HUES64 (cell line): ENCODE measurements at regions not wholly inside any gene's neighbourhood (a gene's known extent, or its start where the extent isn't known, plus 50 kb on each side); places are given as distances from the start of the nearest gene placed in this dataset.

Experiments used
- H3K27ac ChIP-seq: 2 replicates; pipeline ENCODE4 v1.7.0; 2013; ENCODE audit warnings: low read depth, low read length, inconsistent platforms
- H3K27me3 ChIP-seq: 2 replicates; pipeline ENCODE4 v1.6.1; 2013; ENCODE audit warnings: mild to moderate bottlenecking, low read length; ENCODE audit not compliant: insufficient read depth
- H3K36me3 ChIP-seq: 2 replicates; pipeline ENCODE4 v1.6.1; 2013; ENCODE audit warnings: mild to moderate bottlenecking, low read length; ENCODE audit not compliant: insufficient read depth
- H3K4me1 ChIP-seq: 2 replicates; pipeline ENCODE4 v1.6.1; 2013; ENCODE audit warnings: mild to moderate bottlenecking, low read length, moderate library complexity; ENCODE audit not compliant: insufficient read depth
- H3K4me3 ChIP-seq: 2 replicates; pipeline ENCODE4 v1.5.1; 2013; ENCODE audit warnings: mild to moderate bottlenecking, low read length, moderate library complexity
- H3K9ac ChIP-seq: 2 replicates; pipeline ENCODE4 v1.6.1; 2013; ENCODE audit warnings: mild to moderate bottlenecking, low read depth, low read length
- H3K9me3 ChIP-seq: 2 replicates; pipeline ENCODE4 v1.6.1; 2013; ENCODE audit warnings: low read depth, low read length; ENCODE audit not compliant: insufficient read depth
- WGBS: fragments of 150-250, 120-280 bp; methylation state at CpG from one replicate; pipeline ENCODE4 v1.1.7; 2013; ENCODE audit warnings: missing lambda C conversion rate; 5-methylcytosine and 5-hydroxymethylcytosine counted together

DNA sequence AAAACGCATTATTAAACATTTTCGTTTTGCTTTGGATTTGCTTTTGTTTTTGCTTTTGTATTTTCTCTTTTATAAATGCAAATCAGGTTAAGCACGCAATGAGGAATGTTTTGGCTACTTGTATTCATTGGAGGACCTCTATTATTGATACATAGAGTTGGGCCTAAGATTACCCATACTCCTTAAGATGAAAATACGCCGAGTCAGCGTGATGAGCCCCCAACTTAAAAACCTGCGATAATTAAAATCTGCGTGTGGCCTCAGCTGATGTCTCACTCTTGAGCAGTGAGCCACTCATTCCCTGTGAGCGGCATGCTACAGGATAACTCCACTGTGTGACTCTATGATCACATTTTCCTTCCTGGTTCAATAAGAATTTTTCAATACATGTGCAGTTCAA is 518.3 kb downstream of the IRX1 start:
- no peaks in the 10 kb centered on the region for H3K36me3 ChIP-seq
- H3K27me3 ChIP-seq: no peaks in the 10 kb centered on the region
- no peak overlapping the region for H3K9ac ChIP-seq
- H3K4me1 ChIP-seq: no peaks in the 10 kb centered on the region
- WGBS: 97% methylated on average over 8 of the region's 9 CpGs
- H3K9me3 ChIP-seq: no peaks in the 10 kb centered on the region
- no peak overlapping the region for H3K27ac ChIP-seq
- H3K4me3 ChIP-seq: no peak overlapping the region

DNA sequence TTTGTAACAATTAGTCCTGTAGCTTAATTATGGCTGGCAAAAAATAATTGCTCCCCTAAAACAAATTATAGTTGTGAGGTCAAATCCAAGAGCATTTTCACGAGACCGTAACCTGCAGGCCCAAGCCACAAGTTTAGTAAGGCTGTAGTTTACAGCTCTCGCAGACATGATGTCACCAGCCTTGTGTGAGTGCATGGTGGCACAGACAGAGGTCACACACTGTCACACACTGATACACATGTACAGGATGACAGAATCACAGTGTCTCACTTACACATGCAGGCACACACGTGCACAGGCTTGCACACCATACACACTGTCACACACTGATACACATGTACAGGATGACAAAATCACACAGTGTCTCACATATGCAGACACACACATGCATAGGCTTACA is 518.8 kb downstream of the IRX1 start:
- Histone ChIP-seq H3K27ac (no peak overlapping the region), H3K9ac (no peak overlapping the region), H3K9me3 (no peaks in the 10 kb centered on the region), H3K4me3 (no peak overlapping the region), H3K36me3 (no peaks in the 10 kb centered on the region), H3K27me3 (no peaks in the 10 kb centered on the region), H3K4me1 (no peaks in the 10 kb centered on the region)
- 97% methylated on average over 4 of the region's 4 CpGs for WGBS

GRCh38 chr5:4116834-4117233 is 521.2 kb downstream of the IRX1 start:
- Histone ChIP-seq H3K9me3 (no peaks in the 10 kb centered on the region), H3K4me3 (no peak overlapping the region), H3K4me1 (no peaks in the 10 kb centered on the region), H3K36me3 (no peaks in the 10 kb centered on the region), H3K9ac (no peak overlapping the region), H3K27ac (no peak overlapping the region), H3K27me3 (no peaks in the 10 kb centered on the region)
- WGBS: 93% methylated on average over 3 of the region's 3 CpGs

- Histone ChIP-seq H3K4me3 (no peak overlapping the region), H3K4me1 (no peaks in the 10 kb centered on the region; the same call in 1 of the 2 replicates), H3K36me3 (no peaks in the 10 kb centered on the region), H3K27ac (no peak overlapping the region), H3K9me3 (no peaks in the 10 kb centered on the region), H3K27me3 (no peaks in the 10 kb centered on the region), H3K9ac (no peak overlapping the region)
- 91% methylated on average over 7 of the region's 7 CpGs for WGBS
These were observed 528.8 kb downstream of the IRX1 start for GRCh38 chr5:4124221-4124970.

DNA sequence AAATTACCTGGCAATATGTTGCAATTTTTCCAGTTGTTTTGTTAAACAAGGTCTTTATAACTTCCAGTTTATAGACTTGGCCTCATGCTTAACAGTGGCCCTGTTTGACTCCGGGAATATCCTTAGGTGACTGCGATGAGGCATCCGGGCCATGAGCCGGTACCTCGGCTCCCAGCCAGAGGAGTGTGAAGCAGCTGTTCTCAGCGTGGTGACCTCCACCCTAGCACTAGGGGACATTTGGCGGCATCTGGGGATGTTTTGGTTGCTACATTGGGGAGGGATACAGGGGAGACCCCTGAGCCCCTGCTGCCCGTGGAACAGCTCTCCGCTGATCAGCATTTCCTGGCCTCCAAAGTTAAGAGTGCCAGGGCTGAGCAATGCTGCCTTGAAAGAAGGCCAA is 533.4 kb downstream of the IRX1 start:
- WGBS: 96% methylated on average over 9 of the region's 9 CpGs
- no peak overlapping the region for H3K27ac ChIP-seq
- H3K4me3 ChIP-seq: no peak overlapping the region
- no peaks in the 10 kb centered on the region; the same call in 1 of the 2 replicates for H3K4me1 ChIP-seq
- H3K27me3 ChIP-seq: no peaks in the 10 kb centered on the region
- no peak overlapping the region for H3K9ac ChIP-seq
- H3K36me3 ChIP-seq: no peaks in the 10 kb centered on the region
- H3K9me3 ChIP-seq: no peaks in the 10 kb centered on the region

GRCh38 chr5:4129523-4129922 is 533.9 kb downstream of the IRX1 start:
- Histone ChIP-seq H3K27ac (no peak overlapping the region), H3K27me3 (no peaks in the 10 kb centered on the region), H3K36me3 (no peaks in the 10 kb centered on the region), H3K4me1 (no peaks in the 10 kb centered on the region), H3K9me3 (no peaks in the 10 kb centered on the region), H3K9ac (no peak overlapping the region), H3K4me3 (no peak overlapping the region)
- 97% methylated on average over 7 of the region's 7 CpGs for WGBS

DNA sequence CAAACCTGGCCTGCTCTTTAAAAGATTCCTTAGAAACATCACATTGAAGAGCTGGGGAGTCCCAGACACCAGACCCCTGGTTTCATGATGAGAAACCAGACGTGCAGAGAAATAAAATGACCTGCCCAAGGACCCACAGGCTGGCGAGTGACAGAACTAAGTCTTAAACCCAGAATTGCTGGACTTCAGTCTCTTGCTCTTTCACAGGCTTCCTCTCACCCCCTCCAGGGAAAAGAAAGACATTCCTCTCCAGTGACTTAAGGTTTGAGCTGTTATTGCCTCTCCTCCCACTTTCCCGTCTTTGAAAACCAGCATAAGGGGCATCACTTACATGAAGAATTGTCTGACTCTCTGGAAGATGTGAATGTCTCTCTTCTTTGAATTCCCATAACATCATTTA is 535.2 kb downstream of the IRX1 start:
- Histone ChIP-seq H3K9ac (no peak overlapping the region), H3K9me3 (no peaks in the 10 kb centered on the region), H3K36me3 (no peaks in the 10 kb centered on the region), H3K27me3 (no peaks in the 10 kb centered on the region), H3K27ac (no peak overlapping the region), H3K4me1 (no peaks in the 10 kb centered on the region), H3K4me3 (no peak overlapping the region)
- WGBS: 66% methylated on average over 3 of the region's 3 CpGs

DNA sequence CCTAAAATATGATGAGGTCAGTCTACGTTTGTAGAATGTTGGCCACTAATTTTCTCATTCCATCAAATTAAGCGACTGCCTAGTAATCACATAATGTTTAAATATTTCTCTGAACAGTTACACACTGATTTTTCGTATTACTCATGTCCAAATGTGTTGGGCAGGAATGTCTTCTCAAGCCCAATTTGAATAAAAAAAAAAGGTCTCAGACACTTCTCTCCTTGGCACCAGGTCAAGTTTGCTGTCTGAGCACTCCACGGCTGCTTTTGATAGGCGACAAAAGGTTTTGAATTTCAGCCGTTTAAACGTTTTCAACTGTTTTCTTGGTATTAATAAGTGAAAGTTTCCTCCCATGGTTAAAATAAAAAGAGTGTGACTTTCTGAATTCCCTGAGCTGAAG is 542.1 kb downstream of the IRX1 start:
- Histone ChIP-seq H3K27me3 (no peaks in the 10 kb centered on the region), H3K4me3 (no peak overlapping the region), H3K9me3 (no peaks in the 10 kb centered on the region), H3K4me1 (peaks cover 3% of the 10 kb centered on the region; the same call in 1 of the 2 replicates), H3K27ac (no peak overlapping the region), H3K36me3 (no peaks in the 10 kb centered on the region), H3K9ac (no peak overlapping the region)
- WGBS: 93% methylated on average over 7 of the region's 7 CpGs

GRCh38 chr5:4142842-4143241 is 547.2 kb downstream of the IRX1 start:
- 50% methylated on average over 6 of the region's 6 CpGs for WGBS
- Histone ChIP-seq H3K9me3 (no peaks in the 10 kb centered on the region), H3K4me3 (no peak overlapping the region), H3K27ac (no peak overlapping the region), H3K9ac (no peak overlapping the region), H3K4me1 (peaks cover 3% of the 10 kb centered on the region; the same call in 1 of the 2 replicates), H3K27me3 (no peaks in the 10 kb centered on the region), H3K36me3 (no peaks in the 10 kb centered on the region)

DNA sequence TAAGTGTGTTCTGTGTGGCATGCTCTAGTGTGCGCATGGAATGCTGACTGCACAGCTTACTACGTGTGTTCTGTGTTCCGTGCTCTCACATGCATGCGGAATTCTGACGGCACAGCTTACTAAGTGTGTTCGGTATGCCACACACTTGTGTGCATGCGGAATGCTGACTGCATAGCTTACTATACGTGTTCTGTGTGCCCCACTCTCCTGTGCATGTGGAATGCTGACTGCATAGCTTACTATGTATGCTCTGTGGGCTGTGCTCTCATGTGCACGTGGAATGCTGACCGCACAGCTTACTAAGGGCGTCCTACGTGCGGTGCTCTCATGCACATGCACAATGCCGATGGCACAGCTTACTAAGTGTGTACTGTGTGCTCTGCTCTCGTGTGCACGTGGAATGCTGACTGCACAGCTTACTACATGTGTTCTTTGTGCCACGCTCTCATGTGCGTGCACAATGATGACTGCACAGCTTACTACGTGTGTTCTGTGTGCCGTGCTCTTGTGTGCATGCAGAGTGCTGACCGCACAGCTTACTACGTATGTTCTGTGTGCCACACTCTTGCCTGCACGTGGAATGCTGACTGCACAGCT is 548.9 kb downstream of the IRX1 start:
- Histone ChIP-seq H3K9me3 (no peaks in the 10 kb centered on the region), H3K36me3 (no peaks in the 10 kb centered on the region), H3K4me3 (no peak overlapping the region), H3K27ac (no peak overlapping the region), H3K9ac (no peak overlapping the region), H3K4me1 (peaks cover 3% of the 10 kb centered on the region; the same call in 1 of the 2 replicates), H3K27me3 (no peaks in the 10 kb centered on the region)
- WGBS: 96% methylated on average over 23 of the region's 23 CpGs

DNA sequence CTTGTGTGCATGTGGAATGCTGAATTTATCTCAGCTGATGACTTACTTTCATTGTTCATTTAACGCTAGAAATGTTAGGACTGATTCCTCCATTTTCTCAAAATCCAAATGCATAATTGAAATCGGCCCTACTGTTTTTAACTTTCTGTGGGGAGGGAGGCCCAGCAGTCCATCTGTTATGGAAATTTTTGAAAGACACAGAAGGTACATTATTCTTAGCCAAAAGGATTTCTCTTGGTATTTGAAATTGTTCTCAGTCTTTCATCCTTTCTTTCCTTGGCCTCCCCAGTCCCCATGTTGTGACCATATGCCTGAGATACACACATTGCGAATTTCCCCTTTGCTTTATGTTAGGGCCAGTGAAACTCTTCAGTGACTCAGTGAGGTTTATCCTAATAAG is 549.9 kb downstream of the IRX1 start:
- peaks cover 3% of the 10 kb centered on the region; the same call in 1 of the 2 replicates for H3K4me1 ChIP-seq
- no peak overlapping the region for H3K4me3 ChIP-seq
- H3K36me3 ChIP-seq: no peaks in the 10 kb centered on the region
- 93% methylated on average over 3 of the region's 3 CpGs for WGBS
- H3K9ac ChIP-seq: no peak overlapping the region
- no peaks in the 10 kb centered on the region for H3K9me3 ChIP-seq
- no peaks in the 10 kb centered on the region for H3K27me3 ChIP-seq
- H3K27ac ChIP-seq: no peak overlapping the region
